Caco-2 (cell line): ENCODE measurements at regions not wholly inside any gene's neighbourhood (a gene's known extent, or its start where the extent isn't known, plus 50 kb on each side); places are given as distances from the start of the nearest gene placed in this dataset.

Experiments
- BruUV-seq: library from RNA; stranded (reverse); fragments of 400-500 nt; replicated peaks from 2 replicates; lab custom pipeline; 2021; lab: Mats Ljungman, UMichigan
- CTCF ChIA-PET: fragments of 300-600 bp; sonication (Branson Sonifier 250); formaldehyde crosslinking; loops from one replicate; lab custom pipeline; 2022; ENCODE audit warnings: antibody characterized with exemption; lab: Charles Lee
- POLR2A ChIA-PET: fragments of 300-600 bp; sonication (Branson Sonifier 250); formaldehyde crosslinking; loops from one replicate; lab custom pipeline; 2022; ENCODE audit warnings: antibody characterized with exemption; lab: Charles Lee
- DNase-seq, 2 experiments: peaks; one replicate each; pipeline versions ENCODE4 v3.0.0 to v3.0.0-alpha.2; 2020 to 2022
- H3K27me3 ChIP-seq: replicated peaks from 2 replicates; pipeline ENCODE4 v1.6.0; 2011; ENCODE audit warnings: low read length; ENCODE audit not compliant: control insufficient read depth, insufficient read depth
- H3K36me3 ChIP-seq: 2 replicates; pipeline ENCODE4 v1.5.1; 2011; ENCODE audit warnings: low read length; ENCODE audit not compliant: control insufficient read depth, insufficient read depth
- H3K4me1 ChIP-seq: fragments of 250-450 bp; sonication (Bioruptor Pico); 2 replicates; pipeline ENCODE4 v1.5.1; 2020; ENCODE audit warnings: mild to moderate bottlenecking
- H3K4me3 ChIP-seq: 2 replicates; pipeline ENCODE4 v1.5.1; 2011; ENCODE audit warnings: low read depth, mild to moderate bottlenecking, control low read depth, low read length
- H3K9me3 ChIP-seq: fragments of 250-450 bp; sonication (Bioruptor Pico); 2 replicates; pipeline ENCODE4 v1.5.1; 2020; ENCODE audit warnings: mild to moderate bottlenecking, moderate library complexity
- H3K27ac Mint-ChIP-seq: one replicate; pipeline ENCODE4 v1.8.0; 2022; ENCODE audit warnings: mixed read lengths; ENCODE audit not compliant: unreplicated experiment
- H3K27me3 Mint-ChIP-seq: one replicate; pipeline ENCODE4 v1.8.0; 2022; ENCODE audit warnings: mixed read lengths; ENCODE audit not compliant: insufficient read depth, unreplicated experiment
- H3K36me3 Mint-ChIP-seq: one replicate; pipeline ENCODE4 v1.8.0; 2022; ENCODE audit warnings: mild to moderate bottlenecking, mixed read lengths; ENCODE audit not compliant: insufficient read depth, unreplicated experiment
- H3K4me1 Mint-ChIP-seq: one replicate; pipeline ENCODE4 v1.8.0; 2022; ENCODE audit warnings: low read depth, mixed read lengths; ENCODE audit not compliant: unreplicated experiment
- H3K4me3 Mint-ChIP-seq: one replicate; pipeline ENCODE4 v1.8.0; 2022; ENCODE audit warnings: mild to moderate bottlenecking, moderate library complexity, mixed read lengths; ENCODE audit not compliant: unreplicated experiment
- H3K9me3 Mint-ChIP-seq: one replicate; pipeline ENCODE4 v1.8.0; 2022; ENCODE audit warnings: mixed read lengths; ENCODE audit not compliant: unreplicated experiment
- intact Hi-C: fragments of 100-400 bp; cut with micrococcal nuclease; formaldehyde crosslinking; loops from one replicate; pipeline ENCODE4 v1.10.0; 2022; ENCODE audit not compliant: unreplicated experiment
- TF ChIP-seq, protein P1 (sequence below), 2 experiments: fragments of 200-600 bp in 1 of 2; IDR thresholded peaks; 1 replicate in 1 of 2; 2 replicates in 1 of 2; pipeline versions ENCODE4 v1.5.1 to v1.8.0; 2011 to 2022; ENCODE audit warnings: antibody characterized with exemption in 1 of 2, control low read depth in 1 of 2, inconsistent platforms in 1 of 2, low read depth in 1 of 2, low read length in 1 of 2, mild to moderate bottlenecking in 1 of 2, moderate library complexity in 1 of 2; ENCODE audit not compliant: insufficient read depth in 1 of 2, severe bottlenecking in 1 of 2, unreplicated experiment in 1 of 2

DNA sequence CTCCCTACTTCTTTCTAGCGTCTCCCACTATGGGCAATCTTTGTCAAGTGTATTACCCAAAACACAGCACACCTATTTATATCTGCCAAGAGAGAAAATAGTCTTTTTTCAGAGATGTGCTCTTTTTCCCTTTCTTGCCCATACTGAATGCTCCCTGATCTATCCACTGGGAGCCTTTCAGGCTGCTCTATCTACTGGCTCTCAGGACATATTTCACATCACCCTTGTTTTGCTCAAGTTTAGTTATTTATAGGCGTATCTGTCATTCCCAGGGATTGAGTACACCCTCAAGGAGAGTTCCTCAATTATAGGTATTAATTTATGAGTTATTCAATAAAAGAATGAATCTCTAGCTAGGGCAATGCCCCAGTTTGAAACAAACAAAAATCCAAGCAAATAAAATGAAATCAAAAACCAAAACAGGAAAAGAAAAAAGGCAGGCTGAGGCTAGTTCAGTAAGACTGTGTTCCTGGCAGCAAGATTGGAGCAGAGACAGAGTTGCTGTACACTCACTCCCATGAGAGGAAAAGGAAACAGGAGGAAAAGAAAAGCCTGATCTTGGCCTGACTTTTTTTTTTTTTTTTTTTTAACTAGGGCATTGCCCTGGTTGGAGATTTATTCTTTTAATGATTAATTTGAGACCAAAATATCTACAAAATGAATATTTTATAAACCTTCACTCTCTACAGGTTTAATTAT is 665.9 kb upstream of the PCDH15 start:
- intact Hi-C loops = no loop called here
- Histone ChIP-seq H3K4me3 (no peak overlapping the region), H3K27me3 (no peaks in the 10 kb centered on the region), H3K9me3 (no peaks in the 10 kb centered on the region), H3K36me3 (no peaks in the 10 kb centered on the region), H3K4me1 (no peaks in the 10 kb centered on the region)
- no peak overlapping the region for H3K27ac Mint-ChIP-seq
- ChIA-PET POLR2A (no interaction called here), CTCF (no interaction called here)
- H3K27me3 Mint-ChIP-seq = peaks cover 3% of the 10 kb centered on the region
- no peaks in the 10 kb centered on the region for H3K36me3 Mint-ChIP-seq
- TF ChIP-seq, protein P1, sequence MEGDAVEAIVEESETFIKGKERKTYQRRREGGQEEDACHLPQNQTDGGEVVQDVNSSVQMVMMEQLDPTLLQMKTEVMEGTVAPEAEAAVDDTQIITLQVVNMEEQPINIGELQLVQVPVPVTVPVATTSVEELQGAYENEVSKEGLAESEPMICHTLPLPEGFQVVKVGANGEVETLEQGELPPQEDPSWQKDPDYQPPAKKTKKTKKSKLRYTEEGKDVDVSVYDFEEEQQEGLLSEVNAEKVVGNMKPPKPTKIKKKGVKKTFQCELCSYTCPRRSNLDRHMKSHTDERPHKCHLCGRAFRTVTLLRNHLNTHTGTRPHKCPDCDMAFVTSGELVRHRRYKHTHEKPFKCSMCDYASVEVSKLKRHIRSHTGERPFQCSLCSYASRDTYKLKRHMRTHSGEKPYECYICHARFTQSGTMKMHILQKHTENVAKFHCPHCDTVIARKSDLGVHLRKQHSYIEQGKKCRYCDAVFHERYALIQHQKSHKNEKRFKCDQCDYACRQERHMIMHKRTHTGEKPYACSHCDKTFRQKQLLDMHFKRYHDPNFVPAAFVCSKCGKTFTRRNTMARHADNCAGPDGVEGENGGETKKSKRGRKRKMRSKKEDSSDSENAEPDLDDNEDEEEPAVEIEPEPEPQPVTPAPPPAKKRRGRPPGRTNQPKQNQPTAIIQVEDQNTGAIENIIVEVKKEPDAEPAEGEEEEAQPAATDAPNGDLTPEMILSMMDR (IDR thresholded peaks at IDR 0.05; ENCODE audit: insufficient read depth in 1 of 2, low read depth in 1 of 2, low read length in 1 of 2, severe bottlenecking in 1 of 2, unreplicated experiment in 1 of 2) = no peak
- H3K4me3 Mint-ChIP-seq = no peak overlapping the region
- H3K4me1 Mint-ChIP-seq = no peaks in the 10 kb centered on the region
- H3K9me3 Mint-ChIP-seq = no peaks in the 10 kb centered on the region
- no peak for DNase-seq
- no TSS peak for BruUV-seq

DNA sequence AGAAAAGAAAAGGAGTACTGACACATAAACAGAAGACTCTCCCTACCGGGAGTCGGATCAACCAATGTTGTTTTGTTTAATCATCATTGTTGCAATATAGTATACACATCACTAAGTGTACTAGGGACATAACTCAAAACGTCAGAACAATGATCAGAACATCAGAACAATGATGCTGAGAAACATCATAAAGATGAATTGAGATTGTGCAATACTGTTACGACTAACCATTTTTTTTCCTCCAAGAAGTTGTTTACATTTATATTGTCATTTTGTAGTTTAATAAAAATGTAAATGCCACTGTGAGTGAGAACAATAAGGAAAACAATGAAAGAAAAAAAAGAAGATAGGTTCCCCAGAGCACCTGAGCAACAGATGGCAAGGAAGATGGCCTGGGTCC is 663.1 kb upstream of the PCDH15 start:
- Histone ChIP-seq H3K4me1 (no peaks in the 10 kb centered on the region), H3K27me3 (no peaks in the 10 kb centered on the region), H3K4me3 (no peak overlapping the region), H3K9me3 (no peaks in the 10 kb centered on the region), H3K36me3 (no peaks in the 10 kb centered on the region)
- Mint-ChIP-seq H3K27me3 (peaks cover 8% of the 10 kb centered on the region), H3K36me3 (no peaks in the 10 kb centered on the region), H3K4me1 (no peaks in the 10 kb centered on the region), H3K9me3 (no peaks in the 10 kb centered on the region), H3K27ac (no peak overlapping the region), H3K4me3 (no peak overlapping the region)
- BruUV-seq = no TSS peak
- DNase-seq = no peak
- ChIA-PET CTCF (no interaction called here), POLR2A (no interaction called here)
- intact Hi-C loops = no loop called here
- TF ChIP-seq, protein P1 (IDR thresholded peaks at IDR 0.05; ENCODE audit: insufficient read depth in 1 of 2, low read depth in 1 of 2, low read length in 1 of 2, severe bottlenecking in 1 of 2, unreplicated experiment in 1 of 2) = no peak

DNA sequence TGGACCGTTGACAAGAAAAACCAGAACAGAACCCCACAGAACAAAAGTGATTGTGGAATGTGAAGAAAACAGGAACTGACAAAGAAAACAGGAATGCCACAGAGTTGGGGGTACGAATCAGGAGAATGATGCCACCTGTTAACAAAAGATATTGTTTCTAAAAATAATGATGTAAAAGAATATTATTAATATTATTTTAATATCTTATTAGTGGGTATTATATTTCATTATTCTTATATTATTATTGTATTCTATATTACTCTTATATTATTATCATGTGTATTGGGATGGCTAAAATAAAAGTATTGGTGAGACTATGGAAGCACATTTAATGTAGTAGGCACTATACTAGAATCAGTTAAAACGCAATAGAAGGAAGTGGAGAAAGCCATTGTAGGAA is 659.0 kb upstream of the PCDH15 start:
- Histone ChIP-seq H3K27me3 (no peaks in the 10 kb centered on the region), H3K4me3 (no peak overlapping the region), H3K4me1 (no peaks in the 10 kb centered on the region), H3K36me3 (no peaks in the 10 kb centered on the region), H3K9me3 (no peaks in the 10 kb centered on the region)
- TF ChIP-seq, protein P1 (IDR thresholded peaks at IDR 0.05; ENCODE audit: insufficient read depth in 1 of 2, low read depth in 1 of 2, low read length in 1 of 2, severe bottlenecking in 1 of 2, unreplicated experiment in 1 of 2) = no peak
- H3K4me3 Mint-ChIP-seq = no peak overlapping the region
- no peak overlapping the region for H3K27ac Mint-ChIP-seq
- ChIA-PET CTCF (no interaction called here), POLR2A (no interaction called here)
- intact Hi-C loops = no loop called here
- H3K9me3 Mint-ChIP-seq = no peaks in the 10 kb centered on the region
- H3K36me3 Mint-ChIP-seq = no peaks in the 10 kb centered on the region
- DNase-seq = no peak
- BruUV-seq = no TSS peak
- H3K4me1 Mint-ChIP-seq = no peaks in the 10 kb centered on the region
- H3K27me3 Mint-ChIP-seq = peaks cover 8% of the 10 kb centered on the region
